ENCODE measurements at regions not wholly inside any gene's neighbourhood (a gene's known extent, or its start where the extent isn't known, plus 50 kb on each side); places are given as distances from the start of the nearest gene placed in this dataset.
A peak's percentile ranks its signal among the peaks of the same experiment; 100 is the strongest.
"Not testable (repeated sequence)": the region's sequence is repeated elsewhere in the genome, so short reads cannot be mapped to it uniquely, and the experiment has no call there.

DNA sequence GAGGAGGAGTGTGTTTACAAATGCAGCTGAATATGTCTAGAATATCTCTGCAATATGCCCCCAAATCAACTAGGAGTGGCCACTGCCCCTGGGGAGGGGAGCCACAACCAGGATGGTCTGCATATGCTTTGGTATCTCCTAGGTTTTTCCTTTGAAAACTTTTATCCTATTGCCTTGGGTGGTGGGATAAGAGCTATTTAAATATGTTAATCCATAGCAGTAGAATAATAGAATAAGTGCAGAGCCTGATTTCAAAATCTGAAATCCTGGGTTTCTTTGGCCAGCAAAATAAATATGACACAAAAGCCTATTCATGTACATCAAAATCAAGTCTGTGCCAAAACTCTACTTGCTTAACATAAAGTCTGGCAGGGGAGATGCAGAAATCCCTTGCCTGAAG is 79.6 kb upstream of the FGFR2 start:
- Histone ChIP-seq H3K27me3 (ENCODE audit: control insufficient read depth in 1 of 2, insufficient read depth in 2 of 2, low read length in 2 of 2) (no peaks in the 10 kb centered on the region), H3K27ac (ENCODE audit: low read depth in 2 of 2, low read length in 1 of 2) (no peak overlapping the region), H3K4me3 (ENCODE audit: low read depth in 1 of 2, low read length in 2 of 2) (no peak overlapping the region), H3K4me1 (ENCODE audit: control insufficient read depth in 2 of 2, insufficient read depth in 2 of 2, low read length in 1 of 2) (peaks cover 0 to 2% of the 10 kb centered on the region in 2 donors), H3K9me3 (ENCODE audit: control insufficient read depth in 2 of 2, insufficient read depth in 1 of 2, low read depth in 1 of 2, low read length in 1 of 2) (peaks cover 0 to 6% of the 10 kb centered on the region in 2 donors), H3K36me3 (ENCODE audit: control insufficient read depth in 2 of 2, insufficient read depth in 2 of 2, low read length in 1 of 2) (no peaks in the 10 kb centered on the region)

- Histone ChIP-seq H3K27ac (ENCODE audit: low read depth in 2 of 2, low read length in 1 of 2) (no peak overlapping the region), H3K9me3 (ENCODE audit: control insufficient read depth in 2 of 2, insufficient read depth in 1 of 2, low read depth in 1 of 2, low read length in 1 of 2) (peaks cover 0 to 6% of the 10 kb centered on the region in 2 donors), H3K36me3 (ENCODE audit: control insufficient read depth in 2 of 2, insufficient read depth in 2 of 2, low read length in 1 of 2) (no peaks in the 10 kb centered on the region), H3K27me3 (ENCODE audit: control insufficient read depth in 1 of 2, insufficient read depth in 2 of 2, low read length in 2 of 2) (no peaks in the 10 kb centered on the region), H3K4me1 (ENCODE audit: control insufficient read depth in 2 of 2, insufficient read depth in 2 of 2, low read length in 1 of 2) (peaks cover 0 to 2% of the 10 kb centered on the region in 2 donors), H3K4me3 (ENCODE audit: low read depth in 1 of 2, low read length in 2 of 2) (no peak overlapping the region)
- 52 to 68% methylated on average over 4 of the region's 4 CpGs for WGBS, 2 donors
Measured at GRCh38 chr10:121675344-121675743, 77.1 kb upstream of the FGFR2 start.

DNA sequence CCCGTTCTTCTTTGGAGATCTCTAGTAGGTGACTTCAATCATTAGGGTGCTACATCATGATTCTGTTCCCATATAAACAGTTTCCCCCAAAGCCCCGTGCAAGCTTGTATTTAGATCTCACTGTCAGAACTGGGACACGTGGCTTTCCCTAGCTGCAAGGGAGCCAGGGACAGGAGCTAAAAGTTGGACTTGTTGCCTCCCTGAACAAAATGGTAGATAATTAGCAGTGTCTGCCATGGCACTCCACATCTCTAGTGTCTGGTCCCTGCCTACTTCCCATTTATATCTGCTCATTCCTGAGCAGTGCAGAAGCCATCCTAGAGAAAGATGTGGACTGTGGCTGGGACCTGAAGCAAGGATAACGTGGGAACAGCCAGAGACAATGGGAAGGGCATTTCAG is 76.6 kb upstream of the FGFR2 start:
- Histone ChIP-seq H3K4me1 (ENCODE audit: control insufficient read depth in 2 of 2, insufficient read depth in 2 of 2, low read length in 1 of 2) (peaks cover 0 to 2% of the 10 kb centered on the region in 2 donors), H3K4me3 (ENCODE audit: low read depth in 1 of 2, low read length in 2 of 2) (no peak overlapping the region), H3K9me3 (ENCODE audit: control insufficient read depth in 2 of 2, insufficient read depth in 1 of 2, low read depth in 1 of 2, low read length in 1 of 2) (peaks cover 0 to 6% of the 10 kb centered on the region in 2 donors), H3K36me3 (ENCODE audit: control insufficient read depth in 2 of 2, insufficient read depth in 2 of 2, low read length in 1 of 2) (no peaks in the 10 kb centered on the region), H3K27ac (ENCODE audit: low read depth in 2 of 2, low read length in 1 of 2) (no peak overlapping the region), H3K27me3 (ENCODE audit: control insufficient read depth in 1 of 2, insufficient read depth in 2 of 2, low read length in 2 of 2) (no peaks in the 10 kb centered on the region)
- WGBS, 2 donors: 79 to 87% methylated on average over 4 of the region's 4 CpGs

GRCh38 chr10:121672733-121673132 is 74.5 kb upstream of the FGFR2 start:
- H3K27me3 ChIP-seq (ENCODE audit: control insufficient read depth in 1 of 2, insufficient read depth in 2 of 2, low read length in 2 of 2): no peaks in the 10 kb centered on the region
- H3K9me3 ChIP-seq (ENCODE audit: control insufficient read depth in 2 of 2, insufficient read depth in 1 of 2, low read depth in 1 of 2, low read length in 1 of 2): peaks cover 0 to 2% of the 10 kb centered on the region in 2 donors
- no peak overlapping the region for H3K4me3 ChIP-seq (ENCODE audit: low read depth in 1 of 2, low read length in 2 of 2)
- no peak overlapping the region for H3K27ac ChIP-seq (ENCODE audit: low read depth in 2 of 2, low read length in 1 of 2)
- peaks cover 4 to 5% of the 10 kb centered on the region in 2 donors for H3K4me1 ChIP-seq (ENCODE audit: control insufficient read depth in 2 of 2, insufficient read depth in 2 of 2, low read length in 1 of 2)
- H3K36me3 ChIP-seq (ENCODE audit: control insufficient read depth in 2 of 2, insufficient read depth in 2 of 2, low read length in 1 of 2): no peaks in the 10 kb centered on the region
- 80 to 84% methylated on average over 9 of the region's 9 CpGs for WGBS, 2 donors

DNA sequence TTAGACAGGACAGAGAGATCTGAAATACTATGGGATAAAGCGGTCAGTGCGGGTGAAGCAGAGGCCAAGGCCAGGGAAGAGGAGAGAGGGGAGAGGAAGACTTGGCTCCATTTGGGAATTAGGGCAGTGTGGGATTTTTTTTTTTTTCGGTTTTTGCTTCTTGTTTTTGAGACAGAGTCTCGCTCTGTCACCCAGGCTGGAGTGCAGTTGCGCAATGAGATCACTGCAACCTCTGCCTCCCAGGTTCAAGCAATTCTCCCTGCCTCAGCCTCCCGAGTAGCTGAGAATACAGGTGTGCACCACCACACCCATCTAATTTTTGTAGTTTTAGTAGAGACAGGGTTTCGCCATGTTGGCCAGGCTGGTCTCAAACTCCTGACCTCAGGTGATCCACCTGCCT is 71.6 kb upstream of the FGFR2 start:
- H3K27me3 ChIP-seq (ENCODE audit: control insufficient read depth in 1 of 2, insufficient read depth in 2 of 2, low read length in 2 of 2); H3K36me3 ChIP-seq (ENCODE audit: control insufficient read depth in 2 of 2, insufficient read depth in 2 of 2, low read length in 1 of 2): not testable (repeated sequence)
- WGBS, 2 donors: 92 to 95% methylated on average over 7 of the region's 7 CpGs

GRCh38 chr10:121669028-121669374 is 70.8 kb upstream of the FGFR2 start:
- peaks cover 3 to 4% of the 10 kb centered on the region in 2 donors for H3K4me1 ChIP-seq (ENCODE audit: control insufficient read depth in 2 of 2, insufficient read depth in 2 of 2, low read length in 1 of 2)
- 32 to 35% methylated on average over 6 of the region's 6 CpGs for WGBS, 2 donors
- no peaks in the 10 kb centered on the region for H3K27me3 ChIP-seq (ENCODE audit: control insufficient read depth in 1 of 2, insufficient read depth in 2 of 2, low read length in 2 of 2)
- H3K36me3 ChIP-seq (ENCODE audit: control insufficient read depth in 2 of 2, insufficient read depth in 2 of 2, low read length in 1 of 2): no peaks in the 10 kb centered on the region
- H3K4me3 ChIP-seq (ENCODE audit: low read depth in 1 of 2, low read length in 2 of 2): no peak overlapping the region
- peak overlapping the region in 1 of 2 donors; percentile 80 for H3K27ac ChIP-seq (ENCODE audit: low read depth in 2 of 2, low read length in 1 of 2)
- H3K9me3 ChIP-seq (ENCODE audit: control insufficient read depth in 2 of 2, insufficient read depth in 1 of 2, low read depth in 1 of 2, low read length in 1 of 2): no peaks in the 10 kb centered on the region

More for the DNA sequence above, 71.6 kb upstream of the FGFR2 start:
- H3K9me3 ChIP-seq (ENCODE audit: control insufficient read depth in 2 of 2, insufficient read depth in 1 of 2, low read depth in 1 of 2, low read length in 1 of 2); H3K4me3 ChIP-seq (ENCODE audit: low read depth in 1 of 2, low read length in 2 of 2); H3K27ac ChIP-seq (ENCODE audit: low read depth in 2 of 2, low read length in 1 of 2); H3K4me1 ChIP-seq (ENCODE audit: control insufficient read depth in 2 of 2, insufficient read depth in 2 of 2, low read length in 1 of 2): not testable (repeated sequence)

- Histone ChIP-seq H3K27me3 (ENCODE audit: control insufficient read depth in 1 of 2, insufficient read depth in 2 of 2, low read length in 2 of 2) (no peaks in the 10 kb centered on the region), H3K9me3 (ENCODE audit: control insufficient read depth in 2 of 2, insufficient read depth in 1 of 2, low read depth in 1 of 2, low read length in 1 of 2) (no peaks in the 10 kb centered on the region), H3K36me3 (ENCODE audit: control insufficient read depth in 2 of 2, insufficient read depth in 2 of 2, low read length in 1 of 2) (no peaks in the 10 kb centered on the region), H3K4me3 (ENCODE audit: low read depth in 1 of 2, low read length in 2 of 2) (no peak overlapping the region), H3K4me1 (ENCODE audit: control insufficient read depth in 2 of 2, insufficient read depth in 2 of 2, low read length in 1 of 2) (peaks cover 3 to 4% of the 10 kb centered on the region in 2 donors), H3K27ac (ENCODE audit: low read depth in 2 of 2, low read length in 1 of 2) (peak overlapping the region; percentile 73 to 80)
- WGBS, 2 donors: 7 to 14% methylated on average over 9 of the region's 9 CpGs
Measured at GRCh38 chr10:121668314-121669027, 70.2 kb upstream of the FGFR2 start.

DNA sequence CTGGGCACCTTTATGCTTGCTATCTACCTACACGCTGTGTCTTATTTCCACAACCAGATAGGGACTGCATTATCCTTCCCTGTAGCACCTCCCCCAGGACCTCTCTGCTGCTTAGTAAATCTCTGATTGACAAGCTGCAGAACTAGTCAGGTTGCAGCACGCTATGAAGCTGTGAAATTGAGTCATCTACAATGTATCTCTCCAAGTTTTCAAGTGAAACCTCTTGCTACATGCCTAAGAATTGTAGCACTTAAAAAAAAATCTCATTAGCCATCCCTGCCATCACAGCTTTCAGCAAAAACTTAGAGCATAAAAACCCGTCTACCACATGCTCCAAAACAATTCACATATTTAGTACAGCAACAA is 69.7 kb upstream of the FGFR2 start:
- H3K27ac ChIP-seq (ENCODE audit: low read depth in 2 of 2, low read length in 1 of 2): peak overlapping the region; percentile 19 to 50

GRCh38 chr10:121665809-121666208 is 67.6 kb upstream of the FGFR2 start:
- Histone ChIP-seq H3K9me3 (ENCODE audit: control insufficient read depth in 2 of 2, insufficient read depth in 1 of 2, low read depth in 1 of 2, low read length in 1 of 2) (no peaks in the 10 kb centered on the region), H3K4me1 (ENCODE audit: control insufficient read depth in 2 of 2, insufficient read depth in 2 of 2, low read length in 1 of 2) (peaks cover 3 to 7% of the 10 kb centered on the region in 2 donors), H3K27ac (ENCODE audit: low read depth in 2 of 2, low read length in 1 of 2) (no peak overlapping the region), H3K27me3 (ENCODE audit: control insufficient read depth in 1 of 2, insufficient read depth in 2 of 2, low read length in 2 of 2) (no peaks in the 10 kb centered on the region), H3K36me3 (ENCODE audit: control insufficient read depth in 2 of 2, insufficient read depth in 2 of 2, low read length in 1 of 2) (no peaks in the 10 kb centered on the region), H3K4me3 (ENCODE audit: low read depth in 1 of 2, low read length in 2 of 2) (no peak overlapping the region)
- 80 to 84% methylated on average over 3 of the region's 3 CpGs for WGBS, 2 donors

More for the DNA sequence above, 69.7 kb upstream of the FGFR2 start:
- Histone ChIP-seq H3K36me3 (ENCODE audit: control insufficient read depth in 2 of 2, insufficient read depth in 2 of 2, low read length in 1 of 2) (no peaks in the 10 kb centered on the region), H3K27me3 (ENCODE audit: control insufficient read depth in 1 of 2, insufficient read depth in 2 of 2, low read length in 2 of 2) (no peaks in the 10 kb centered on the region), H3K4me1 (ENCODE audit: control insufficient read depth in 2 of 2, insufficient read depth in 2 of 2, low read length in 1 of 2) (peaks cover 3 to 4% of the 10 kb centered on the region in 2 donors), H3K9me3 (ENCODE audit: control insufficient read depth in 2 of 2, insufficient read depth in 1 of 2, low read depth in 1 of 2, low read length in 1 of 2) (no peaks in the 10 kb centered on the region), H3K4me3 (ENCODE audit: low read depth in 1 of 2, low read length in 2 of 2) (no peak overlapping the region)
- WGBS, 2 donors: 26 to 37% methylated on average over 3 of the region's 3 CpGs

DNA sequence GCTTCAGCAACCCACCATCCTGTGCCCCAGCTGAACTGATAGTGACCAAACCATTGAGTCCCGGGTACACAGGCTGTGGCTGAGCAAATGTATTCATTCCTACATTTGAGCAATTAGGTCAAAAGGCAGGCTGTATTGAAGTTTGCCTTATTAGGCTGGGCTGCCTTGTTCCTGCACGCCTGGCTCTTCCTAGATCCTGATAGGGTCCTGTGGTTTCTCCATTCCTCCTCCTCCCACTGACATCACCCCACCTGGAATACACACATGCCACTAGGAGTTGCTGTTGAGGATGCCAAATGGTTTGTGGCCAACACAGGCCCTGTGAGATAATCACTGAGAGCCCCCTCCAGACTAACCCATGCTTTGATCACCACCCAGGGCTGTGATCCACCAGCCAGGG is 66.4 kb upstream of the FGFR2 start:
- no peaks in the 10 kb centered on the region for H3K36me3 ChIP-seq (ENCODE audit: control insufficient read depth in 2 of 2, insufficient read depth in 2 of 2, low read length in 1 of 2)
- WGBS, 2 donors: 75 to 79% methylated on average over 2 of the region's 2 CpGs
- H3K27ac ChIP-seq (ENCODE audit: low read depth in 2 of 2, low read length in 1 of 2): no peak overlapping the region
- no peaks in the 10 kb centered on the region for H3K27me3 ChIP-seq (ENCODE audit: control insufficient read depth in 1 of 2, insufficient read depth in 2 of 2, low read length in 2 of 2)
- H3K4me1 ChIP-seq (ENCODE audit: control insufficient read depth in 2 of 2, insufficient read depth in 2 of 2, low read length in 1 of 2): peaks cover 3 to 7% of the 10 kb centered on the region in 2 donors
- no peak overlapping the region for H3K4me3 ChIP-seq (ENCODE audit: low read depth in 1 of 2, low read length in 2 of 2)
- no peaks in the 10 kb centered on the region for H3K9me3 ChIP-seq (ENCODE audit: control insufficient read depth in 2 of 2, insufficient read depth in 1 of 2, low read depth in 1 of 2, low read length in 1 of 2)

Measured in esophagus (tissue), 2 donors.